CD1c-positive myeloid dendritic cell (primary cell): ENCODE measurements at regions not wholly inside any gene's neighbourhood (a gene's known extent, or its start where the extent isn't known, plus 50 kb on each side); places are given as distances from the start of the nearest gene placed in this dataset.
A peak's percentile ranks its signal among the peaks of the same experiment; 100 is the strongest.
"Not testable (repeated sequence)": the region's sequence is repeated elsewhere in the genome, so short reads cannot be mapped to it uniquely, and the experiment has no call there.

Experiments
- DNase-seq: peaks from one replicate; pipeline ENCODE4 v3.0.0-alpha.2; 2016; ENCODE audit errors: extremely low spot score

- no peak for DNase-seq
These were observed 106.7 kb downstream of the LEPR start for GRCh38 chr1:65527190-65527589.

GRCh38 chr1:65527707-65528503, 107.4 kb downstream of the LEPR start:
- no peak for DNase-seq

GRCh38 chr1:65531972-65532570, 111.6 kb downstream of the LEPR start:
- no peak for DNase-seq

- no peak for DNase-seq
These were observed 115.5 kb downstream of the LEPR start for GRCh38 chr1:65535981-65536380.

GRCh38 chr1:65538086-65538485, 117.6 kb downstream of the LEPR start:
- peak; percentile 51 for DNase-seq

GRCh38 chr1:65538664-65539063, 118.2 kb downstream of the LEPR start:
- DNase-seq: no peak

- no peak for DNase-seq
These were observed 119.0 kb downstream of the LEPR start for GRCh38 chr1:65539266-65540131.

- no peak for DNase-seq
These were observed 120.7 kb downstream of the LEPR start for GRCh38 chr1:65541161-65541560.

- no peak for DNase-seq
These were observed 121.4 kb downstream of the LEPR start for GRCh38 chr1:65541865-65542264.

- not testable (repeated sequence) for DNase-seq
These were observed 122.1 kb downstream of the LEPR start for GRCh38 chr1:65542592-65542991.

GRCh38 chr1:65550306-65551010, 130.0 kb downstream of the LEPR start:
- DNase-seq: not testable (repeated sequence)

GRCh38 chr1:65552484-65552883, 132.0 kb downstream of the LEPR start:
- not testable (repeated sequence) for DNase-seq

GRCh38 chr1:65554086-65554764, 133.8 kb downstream of the LEPR start:
- not testable (repeated sequence) for DNase-seq

- DNase-seq: no peak
These were observed 134.4 kb downstream of the LEPR start for GRCh38 chr1:65554829-65555228.

GRCh38 chr1:65558215-65558614, 137.7 kb downstream of the LEPR start:
- DNase-seq: no peak

GRCh38 chr1:65564493-65564892, 144.0 kb downstream of the LEPR start:
- no peak for DNase-seq

GRCh38 chr1:65568285-65568684, 147.8 kb downstream of the LEPR start:
- no peak for DNase-seq

- no peak for DNase-seq
These were observed 152.4 kb downstream of the LEPR start for GRCh38 chr1:65572701-65573421.

- DNase-seq: no peak
These were observed 156.8 kb downstream of the LEPR start for GRCh38 chr1:65577278-65577677.

GRCh38 chr1:65577982-65578381, 157.5 kb downstream of the LEPR start:
- DNase-seq: not testable (repeated sequence)

- no peak for DNase-seq
These were observed 160.7 kb downstream of the LEPR start for GRCh38 chr1:65581119-65581518.
